BJ (cell line): ENCODE measurements at regions not wholly inside any gene's neighbourhood (a gene's known extent, or its start where the extent isn't known, plus 50 kb on each side); places are given as distances from the start of the nearest gene placed in this dataset.

Source experiments
- CTCF ChIA-PET: fragments of 350-600 bp; formaldehyde crosslinking; extraction: SDS; loops from one replicate; lab custom pipeline; 2021; ENCODE audit warnings: antibody characterized with exemption, inconsistent platforms; lab: Yijun Ruan, JAX
- POLR2A ChIA-PET: fragments of 300-600 bp; sonication (Branson Sonifier 250); formaldehyde crosslinking; extraction: SDS; loops from one replicate; lab custom pipeline; 2021; ENCODE audit warnings: antibody characterized with exemption; lab: Charles Lee
- DNase-seq: peaks from one replicate; pipeline ENCODE4 v3.0.0-alpha.2; 2011; ENCODE audit warnings: low read depth
- H3K27me3 ChIP-seq: 2 replicates; pipeline ENCODE4 v1.6.0; 2011; ENCODE audit warnings: low read length; ENCODE audit not compliant: control insufficient read depth, insufficient read depth
- H3K36me3 ChIP-seq: 2 replicates; pipeline ENCODE4 v1.5.1; 2011; ENCODE audit warnings: low read length; ENCODE audit not compliant: control insufficient read depth, insufficient read depth
- H3K4me3 ChIP-seq: 2 replicates; pipeline ENCODE4 v1.5.1; 2011; ENCODE audit warnings: low read depth, mild to moderate bottlenecking, control low read depth, low read length
- TF ChIP-seq, protein P1 (sequence below): IDR thresholded peaks from 2 replicates; pipeline ENCODE4 v1.5.1; 2011; ENCODE audit warnings: low read depth, mild to moderate bottlenecking, control low read depth, inconsistent platforms, low read length, moderate library complexity; ENCODE audit not compliant: insufficient read depth

- CTCF ChIA-PET = no interaction called here
- POLR2A ChIA-PET = no interaction called here
- DNase-seq = no peak
- H3K4me3 ChIP-seq = no peak overlapping the region
- TF ChIP-seq, protein P1, sequence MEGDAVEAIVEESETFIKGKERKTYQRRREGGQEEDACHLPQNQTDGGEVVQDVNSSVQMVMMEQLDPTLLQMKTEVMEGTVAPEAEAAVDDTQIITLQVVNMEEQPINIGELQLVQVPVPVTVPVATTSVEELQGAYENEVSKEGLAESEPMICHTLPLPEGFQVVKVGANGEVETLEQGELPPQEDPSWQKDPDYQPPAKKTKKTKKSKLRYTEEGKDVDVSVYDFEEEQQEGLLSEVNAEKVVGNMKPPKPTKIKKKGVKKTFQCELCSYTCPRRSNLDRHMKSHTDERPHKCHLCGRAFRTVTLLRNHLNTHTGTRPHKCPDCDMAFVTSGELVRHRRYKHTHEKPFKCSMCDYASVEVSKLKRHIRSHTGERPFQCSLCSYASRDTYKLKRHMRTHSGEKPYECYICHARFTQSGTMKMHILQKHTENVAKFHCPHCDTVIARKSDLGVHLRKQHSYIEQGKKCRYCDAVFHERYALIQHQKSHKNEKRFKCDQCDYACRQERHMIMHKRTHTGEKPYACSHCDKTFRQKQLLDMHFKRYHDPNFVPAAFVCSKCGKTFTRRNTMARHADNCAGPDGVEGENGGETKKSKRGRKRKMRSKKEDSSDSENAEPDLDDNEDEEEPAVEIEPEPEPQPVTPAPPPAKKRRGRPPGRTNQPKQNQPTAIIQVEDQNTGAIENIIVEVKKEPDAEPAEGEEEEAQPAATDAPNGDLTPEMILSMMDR = no peak
- no peaks in the 10 kb centered on the region for H3K27me3 ChIP-seq
- no peaks in the 10 kb centered on the region for H3K36me3 ChIP-seq
These were observed 444.2 kb upstream of the MKI67 start for GRCh38 chr10:128570319-128570995.

GRCh38 chr10:128571071-128571470 is 444.8 kb upstream of the MKI67 start:
- H3K27me3 ChIP-seq = no peaks in the 10 kb centered on the region
- H3K4me3 ChIP-seq = no peak overlapping the region
- H3K36me3 ChIP-seq = no peaks in the 10 kb centered on the region
- ChIA-PET CTCF (no interaction called here), POLR2A (no interaction called here)
- TF ChIP-seq, protein P1 = no peak
- DNase-seq = no peak

DNA sequence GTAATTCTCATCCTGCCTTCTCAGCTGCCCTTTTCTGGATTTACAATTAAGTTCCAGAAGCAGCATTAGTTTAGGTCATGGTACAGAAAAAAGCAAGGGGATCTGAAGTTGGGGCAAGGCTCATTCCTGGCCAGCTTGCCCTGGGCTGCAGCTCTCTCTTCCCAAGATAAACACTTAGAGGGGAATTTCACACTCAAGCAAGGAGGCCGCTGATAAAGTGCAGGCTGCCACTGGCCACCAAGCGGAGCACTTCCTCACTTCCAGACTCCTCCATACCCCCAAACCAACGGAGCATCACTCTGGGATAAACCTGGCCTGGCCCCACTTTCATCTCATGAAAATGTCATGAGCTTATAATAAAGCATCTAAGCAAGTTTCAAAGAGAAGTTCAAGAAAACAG is 445.5 kb upstream of the MKI67 start:
- Histone ChIP-seq H3K4me3 (no peak overlapping the region), H3K27me3 (no peaks in the 10 kb centered on the region), H3K36me3 (no peaks in the 10 kb centered on the region)
- TF ChIP-seq, protein P1 = no peak
- no peak for DNase-seq
- CTCF ChIA-PET = no interaction called here
- POLR2A ChIA-PET = no interaction called here

DNA sequence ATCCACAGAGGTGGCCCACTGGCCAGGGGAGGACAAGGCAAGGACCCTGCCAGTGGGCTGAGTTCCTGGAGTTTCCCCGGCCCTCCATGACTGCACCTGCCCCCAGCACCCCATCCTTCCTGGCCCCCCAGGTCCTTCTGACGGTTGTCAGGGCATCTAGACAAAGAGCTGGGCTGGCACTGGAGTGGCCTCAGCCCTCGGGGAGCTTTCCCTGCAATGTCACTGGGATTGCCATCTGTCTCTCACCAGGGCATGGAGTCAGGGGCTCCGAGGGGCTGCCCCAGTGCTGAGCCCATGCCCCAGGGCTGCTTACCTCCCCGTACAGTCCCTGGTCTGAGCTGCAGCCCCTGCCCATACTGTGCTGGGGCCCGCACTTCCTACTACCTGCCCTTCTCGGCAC is 446.5 kb upstream of the MKI67 start:
- POLR2A ChIA-PET = no interaction called here
- CTCF ChIA-PET = no interaction called here
- no peak for DNase-seq
- H3K36me3 ChIP-seq = no peaks in the 10 kb centered on the region
- H3K27me3 ChIP-seq = no peaks in the 10 kb centered on the region
- no peak overlapping the region for H3K4me3 ChIP-seq
- TF ChIP-seq, protein P1 = no peak

DNA sequence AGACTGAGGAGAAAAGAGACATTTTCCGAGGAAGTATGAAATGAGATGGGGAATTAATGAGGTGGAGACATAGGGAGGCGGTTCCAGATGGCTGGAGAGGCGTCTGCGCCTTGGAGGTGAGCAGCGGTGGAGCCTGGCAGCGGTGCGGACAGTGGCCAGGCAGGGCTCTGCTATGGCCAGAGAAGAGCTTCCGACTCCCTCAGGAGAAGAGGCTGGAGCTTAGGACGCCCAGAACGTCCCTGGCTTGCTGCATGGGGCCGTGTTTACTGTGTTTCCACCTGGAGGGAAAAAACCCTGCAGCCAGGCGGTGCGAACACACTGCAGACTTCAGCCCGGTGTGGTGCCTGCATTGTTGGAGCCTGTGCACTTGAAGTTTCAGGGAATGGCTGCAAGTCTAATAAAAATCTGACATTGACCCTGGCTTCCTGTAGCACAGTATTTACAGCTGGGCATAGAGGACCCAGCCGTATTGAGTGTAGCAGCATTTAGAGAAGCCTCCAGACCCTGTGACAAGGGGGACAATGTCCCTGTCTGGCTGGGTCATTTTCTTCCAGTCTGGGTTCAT is 447.1 kb upstream of the MKI67 start:
- ChIA-PET POLR2A (no interaction called here), CTCF (no interaction called here)
- Histone ChIP-seq H3K4me3 (no peak overlapping the region), H3K36me3 (no peaks in the 10 kb centered on the region), H3K27me3 (no peaks in the 10 kb centered on the region)
- no peak for DNase-seq
- TF ChIP-seq, protein P1 = no peak
